Caki2 (cell line): ENCODE measurements at regions not wholly inside any gene's neighbourhood (a gene's known extent, or its start where the extent isn't known, plus 50 kb on each side); places are given as distances from the start of the nearest gene placed in this dataset.

ENCODE experiments used
- DNase-seq: peaks from one replicate; pipeline ENCODE4 v3.0.0-alpha.2; 2015; ENCODE audit warnings: low read depth
- in situ Hi-C: cut with HindIII; loops from 2 replicates; pipeline ENCODE4 v1.10.0; 2016; ENCODE audit warnings: low sequenced_read_pairs, low pct_unique_long_range_greater_than_20kb, mixed read lengths

DNA sequence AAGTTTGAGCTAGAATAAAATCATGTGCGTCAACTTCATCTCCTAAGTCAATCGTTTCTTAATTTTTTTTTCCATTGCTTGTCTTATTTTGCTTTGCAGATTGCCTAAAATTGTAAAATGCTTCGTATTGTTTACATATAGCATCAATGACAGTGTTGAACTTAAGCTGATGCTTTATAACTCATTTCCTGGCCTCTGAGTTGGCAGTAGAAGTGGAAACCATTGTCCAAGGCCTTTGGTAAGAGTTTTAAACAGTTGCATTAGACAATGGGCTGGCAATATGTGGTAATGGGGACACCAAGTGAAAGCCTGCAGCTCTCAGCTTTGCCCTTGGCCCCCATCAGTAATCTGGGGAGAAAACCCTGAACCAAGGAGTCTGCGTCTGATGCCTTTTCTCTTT lies 154.8 kb upstream of the GAS1 start:
- in situ Hi-C loops: no loop called here
- DNase-seq: no peak

DNA sequence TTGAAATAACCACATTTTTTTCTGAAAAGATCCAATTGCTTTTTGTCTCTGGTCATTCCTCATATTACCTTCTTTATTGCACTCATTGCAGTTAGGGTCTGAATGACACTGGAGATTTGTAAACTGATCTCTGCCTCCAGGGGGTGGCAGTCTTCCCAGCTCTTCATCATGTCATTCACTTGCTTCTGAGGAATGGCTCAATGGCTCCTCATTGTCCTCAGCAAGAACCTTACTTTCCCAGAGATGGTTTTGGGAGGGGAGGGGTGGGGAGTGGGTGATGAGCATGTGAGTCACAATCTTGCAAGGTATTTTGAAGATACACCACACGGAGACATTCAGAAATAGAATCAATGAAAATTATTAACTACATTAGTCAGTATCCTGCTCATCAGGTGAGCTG lies 159.8 kb upstream of the GAS1 start:
- DNase-seq: peak; percentile 75
- in situ Hi-C loops: no loop called here

DNA sequence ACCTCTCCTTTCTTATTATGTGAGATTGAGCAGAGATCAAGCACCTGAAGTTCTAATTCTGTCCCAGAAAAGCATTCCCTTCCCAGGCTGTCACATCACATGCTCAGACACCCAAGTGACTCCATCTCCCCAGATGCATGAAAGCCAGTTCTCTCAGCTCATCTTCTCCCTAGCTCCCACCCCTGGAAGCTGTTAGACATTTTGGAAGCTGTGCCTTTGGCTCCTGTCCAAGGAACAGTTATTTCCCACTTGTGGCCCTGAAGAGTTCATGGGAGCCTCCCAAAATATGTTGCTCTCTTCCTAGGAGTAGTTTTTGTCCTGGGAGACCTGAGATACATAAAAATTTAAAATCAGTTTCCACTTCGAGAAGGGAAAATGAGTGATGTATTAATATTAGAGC lies 161.4 kb upstream of the GAS1 start:
- in situ Hi-C loops: no loop called here
- no peak for DNase-seq

DNA sequence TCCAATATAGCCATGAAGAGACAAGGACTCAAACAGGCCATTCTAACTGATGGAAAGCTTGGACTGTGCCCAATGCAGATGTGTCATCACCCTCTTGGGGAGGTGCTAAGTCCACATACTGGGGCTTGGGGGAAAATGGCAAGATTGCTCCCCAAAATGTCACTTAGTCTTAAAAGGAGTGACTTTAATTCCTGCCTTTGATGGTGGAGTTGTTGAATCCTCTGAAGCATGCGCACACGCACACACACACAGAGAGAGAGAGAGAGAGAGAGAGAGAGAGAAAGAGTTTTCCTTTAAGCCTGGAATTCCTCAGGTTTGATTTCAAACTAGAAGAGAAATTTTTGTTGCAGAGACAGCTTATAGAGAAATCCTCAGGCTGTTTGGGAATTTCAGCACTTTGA lies 161.9 kb upstream of the GAS1 start:
- DNase-seq: no peak
- in situ Hi-C loops: no loop called here

DNA sequence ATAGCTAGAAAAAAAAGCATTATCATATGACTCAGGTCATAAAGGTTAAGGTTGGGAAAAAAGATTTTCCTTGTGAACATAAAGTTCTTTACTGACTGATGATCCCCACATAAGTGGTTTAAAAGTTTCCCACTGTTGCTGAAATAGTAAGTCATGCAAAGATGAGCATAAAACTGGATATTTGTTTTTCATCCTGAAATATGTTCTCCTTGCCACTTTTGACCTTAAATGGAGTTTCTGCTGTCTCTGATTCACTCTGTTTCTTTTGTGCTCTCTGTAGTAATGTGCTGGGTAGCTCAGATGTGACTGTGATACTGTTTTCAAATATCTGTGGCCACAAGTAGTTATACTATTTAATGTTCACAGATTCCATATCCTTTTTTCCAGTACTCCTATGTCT lies 162.5 kb upstream of the GAS1 start:
- in situ Hi-C loops: no loop called here
- DNase-seq: no peak

DNA sequence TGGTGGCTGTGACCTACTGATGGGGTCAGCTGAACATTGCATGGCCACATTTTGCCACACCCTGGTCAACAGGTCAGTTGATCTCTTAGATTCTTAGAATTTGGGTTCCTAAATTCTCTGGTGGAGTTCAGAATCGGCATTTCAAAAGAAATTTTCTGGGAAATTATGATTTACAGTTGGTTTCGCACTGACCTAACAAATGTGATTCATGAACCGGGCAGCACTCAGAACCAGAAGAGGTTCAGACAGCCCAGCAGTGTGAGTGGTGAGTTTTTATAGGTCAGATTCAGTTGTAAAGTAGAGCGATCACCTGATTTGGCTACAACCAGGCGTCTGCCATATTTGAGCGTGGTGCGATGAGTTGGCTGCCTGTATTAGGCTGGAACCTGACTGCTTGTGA lies 163.7 kb upstream of the GAS1 start:
- no peak for DNase-seq
- in situ Hi-C loops: no loop called here

DNA sequence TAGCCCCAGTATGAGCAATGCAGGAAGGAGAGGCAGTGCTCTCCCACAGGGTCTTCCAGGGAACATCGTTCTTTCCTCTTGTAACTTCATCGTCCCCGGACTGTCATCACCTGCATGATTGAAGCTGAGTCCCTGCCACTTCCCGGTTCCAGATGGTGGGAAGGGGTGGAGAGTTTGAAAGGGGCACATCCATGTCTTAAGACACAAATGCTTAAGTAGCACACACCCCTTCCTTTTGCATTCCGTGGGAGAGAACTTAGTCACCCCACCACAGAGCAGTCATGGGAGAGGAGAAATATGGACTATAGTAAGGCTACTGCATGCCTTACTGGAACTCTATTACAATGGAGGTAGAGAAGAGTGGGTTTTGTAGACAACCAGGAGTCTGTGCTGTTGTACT lies 165.3 kb upstream of the GAS1 start:
- in situ Hi-C loops: no loop called here

DNA sequence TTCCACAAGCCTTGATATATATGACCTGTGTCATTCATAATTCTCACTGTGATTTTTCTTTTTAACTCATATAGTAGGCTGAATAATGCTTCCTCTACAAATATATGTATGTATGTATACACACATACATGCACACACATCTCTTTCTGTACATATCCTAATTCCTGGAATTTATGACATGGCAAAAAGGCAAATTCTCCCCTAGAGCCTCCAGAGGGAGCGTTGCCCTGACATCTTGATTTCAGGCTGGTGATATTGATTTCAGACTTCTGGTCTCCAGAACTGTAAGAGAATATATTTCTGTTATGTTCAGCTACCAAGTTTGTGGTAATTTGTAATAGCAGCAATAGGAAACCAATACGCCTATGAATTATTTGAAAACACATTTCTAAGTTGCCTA lies 166.6 kb upstream of the GAS1 start:
- in situ Hi-C loops: no loop called here

More for the DNA sequence above, 165.3 kb upstream of the GAS1 start:
- no peak for DNase-seq

DNA sequence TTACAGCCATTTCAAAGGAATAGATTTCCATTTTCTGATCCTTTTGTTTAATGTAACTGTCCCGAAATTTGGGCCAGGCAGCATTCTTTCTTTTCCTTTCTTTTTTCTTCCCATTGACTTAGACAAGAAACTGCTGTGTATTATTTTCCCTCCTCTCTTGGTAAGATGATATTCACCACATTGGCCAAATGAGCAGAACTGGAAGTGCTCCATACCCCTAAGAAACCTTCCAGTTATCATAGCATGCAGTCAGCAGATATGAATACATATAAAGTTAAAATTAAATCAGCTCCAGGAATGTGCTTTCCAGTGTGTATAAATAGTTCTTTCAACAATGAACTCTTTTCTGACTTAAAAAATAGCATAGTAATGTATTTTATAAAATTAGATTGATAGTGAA lies 168.5 kb upstream of the GAS1 start:
- DNase-seq: no peak
- in situ Hi-C loops: no loop called here

More for the DNA sequence above, 166.6 kb upstream of the GAS1 start:
- no peak for DNase-seq

DNA sequence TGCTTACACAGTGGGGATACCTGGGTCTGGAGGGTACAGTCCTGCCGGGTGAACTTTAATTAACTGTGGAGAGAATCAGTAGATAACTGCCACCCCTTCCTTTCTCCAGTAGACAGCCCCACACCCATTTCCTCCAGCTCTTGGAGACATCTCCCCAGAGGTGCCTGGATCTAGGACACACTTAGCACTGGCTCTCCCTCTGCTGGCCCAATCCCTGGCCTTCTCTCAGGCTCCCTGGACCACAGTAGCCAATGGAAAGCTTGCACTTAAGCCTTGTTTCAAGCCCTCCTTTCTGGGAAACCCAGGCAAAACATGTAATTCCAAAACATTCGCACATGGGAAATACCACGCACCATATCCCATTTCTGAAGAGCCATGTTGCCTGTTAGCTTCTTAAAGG lies 169.2 kb upstream of the GAS1 start:
- in situ Hi-C loops: no loop called here
- no peak for DNase-seq

DNA sequence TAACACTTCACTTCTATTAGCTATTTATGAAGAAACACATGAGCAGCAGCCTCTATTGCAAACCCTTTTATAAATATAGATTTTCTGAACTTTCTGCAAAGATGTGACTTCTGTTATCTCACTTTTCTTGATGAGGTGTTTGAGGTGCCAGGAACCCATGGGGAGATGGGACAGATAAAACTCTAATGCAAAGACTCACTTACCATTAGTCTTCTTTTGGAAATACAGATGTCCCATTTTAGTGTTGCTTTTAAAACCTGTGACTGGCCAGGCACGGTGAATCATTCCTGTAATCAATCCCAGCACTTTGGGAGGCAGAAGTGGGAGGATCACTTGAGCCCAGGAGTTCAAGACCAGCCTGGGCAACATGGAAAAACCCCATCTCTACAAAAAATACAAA lies 171.3 kb upstream of the GAS1 start:
- in situ Hi-C loops: no loop called here
- DNase-seq: no peak

DNA sequence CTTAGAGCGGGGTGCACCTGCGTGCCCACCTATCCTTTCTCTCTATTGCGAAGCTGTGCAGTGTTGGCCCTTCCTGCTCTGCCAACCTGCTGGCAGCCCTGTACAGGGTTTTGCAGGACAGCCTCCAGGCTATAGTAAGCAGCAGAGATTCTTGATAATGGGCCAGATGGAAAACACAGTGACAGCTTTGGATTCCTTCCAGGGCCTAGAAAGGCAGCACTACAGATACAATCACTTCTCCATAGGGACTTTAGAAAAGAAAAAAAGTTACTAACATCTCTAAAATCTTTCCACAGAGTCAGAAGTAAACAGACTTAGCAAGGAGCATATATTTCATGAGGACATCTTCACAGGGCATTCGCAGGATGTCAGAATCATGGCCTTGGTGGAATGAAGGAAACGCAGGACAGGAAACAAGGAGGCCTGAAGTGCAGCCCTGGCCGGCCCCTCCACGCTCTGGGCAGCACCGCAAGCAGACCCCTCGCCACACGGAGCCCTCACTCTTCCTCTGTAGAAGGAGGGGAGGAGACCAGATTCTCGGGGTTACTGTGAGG lies 172.1 kb upstream of the GAS1 start:
- in situ Hi-C loops: no loop called here
- DNase-seq: no peak

DNA sequence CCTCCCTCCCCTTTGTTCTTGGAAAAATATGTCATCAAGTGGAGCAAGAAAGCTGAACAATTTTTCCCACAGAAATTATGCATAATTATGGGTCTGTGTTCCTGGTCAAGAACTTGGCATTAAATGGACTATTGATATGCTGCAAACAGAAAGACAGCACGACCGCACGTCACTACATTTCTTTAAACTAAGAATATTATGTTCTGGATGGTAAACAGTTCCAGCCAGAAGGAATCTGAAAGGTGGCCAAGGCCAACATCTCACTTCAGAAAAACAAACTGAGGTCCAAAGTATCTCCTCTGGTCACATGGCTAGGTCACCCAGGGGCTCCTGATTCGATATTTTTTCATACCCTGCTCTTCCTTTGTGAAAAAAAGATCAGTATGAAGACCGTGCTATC lies 173.3 kb upstream of the GAS1 start:
- in situ Hi-C loops: no loop called here
- DNase-seq: no peak

DNA sequence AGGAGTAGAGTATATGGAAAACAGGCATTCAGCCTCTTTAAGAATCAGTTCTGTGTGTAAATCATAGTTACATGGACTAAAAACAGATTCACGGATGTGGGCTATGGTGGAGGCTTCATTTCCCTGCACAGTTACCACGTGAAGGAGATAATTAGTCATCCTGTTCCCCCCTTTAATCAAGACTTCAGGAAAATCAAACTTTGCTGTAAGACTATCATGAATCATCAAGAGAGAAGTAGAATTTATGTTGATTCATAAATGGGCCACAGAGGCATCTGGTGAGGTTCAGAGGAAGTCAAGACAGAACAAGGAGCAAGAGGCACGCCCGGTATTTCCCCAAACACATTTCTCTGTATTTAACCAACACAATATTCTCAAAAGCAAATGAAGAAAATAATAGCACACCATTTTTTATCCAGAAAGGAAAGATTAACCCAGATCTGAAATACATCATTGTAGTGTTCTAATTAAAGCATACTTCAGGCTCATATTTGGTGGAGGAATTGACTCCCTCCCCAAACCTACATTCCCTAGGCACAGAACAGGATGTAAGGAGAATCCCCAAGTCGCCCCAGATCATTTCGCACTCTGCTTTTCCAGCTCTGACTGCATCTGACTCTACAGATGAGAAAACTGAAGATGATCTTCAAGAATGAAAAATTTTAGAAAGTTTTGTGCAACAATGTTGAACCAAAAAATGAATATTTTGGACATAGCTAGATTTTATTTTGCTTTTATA lies 175.8 kb upstream of the GAS1 start:
- in situ Hi-C loops: no loop called here
- no peak for DNase-seq

DNA sequence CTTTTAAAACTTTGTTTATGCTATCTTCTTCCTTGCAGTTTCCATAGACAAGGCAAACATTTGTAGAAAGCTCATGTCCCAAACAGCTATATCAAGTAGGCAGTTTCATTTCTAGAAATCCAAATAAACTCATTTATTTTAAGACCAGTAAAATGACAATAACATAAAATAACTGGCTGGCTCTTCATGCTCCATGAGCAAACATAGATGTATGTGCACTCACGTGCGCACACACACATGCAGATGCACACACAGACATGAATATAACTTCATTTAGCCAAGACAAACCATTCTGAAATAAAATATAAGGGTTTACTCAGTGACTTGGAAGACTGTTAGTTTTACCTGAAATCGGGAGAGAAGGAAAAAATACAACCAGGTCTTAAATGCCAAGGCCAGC lies 176.5 kb upstream of the GAS1 start:
- in situ Hi-C loops: no loop called here
- DNase-seq: no peak

DNA sequence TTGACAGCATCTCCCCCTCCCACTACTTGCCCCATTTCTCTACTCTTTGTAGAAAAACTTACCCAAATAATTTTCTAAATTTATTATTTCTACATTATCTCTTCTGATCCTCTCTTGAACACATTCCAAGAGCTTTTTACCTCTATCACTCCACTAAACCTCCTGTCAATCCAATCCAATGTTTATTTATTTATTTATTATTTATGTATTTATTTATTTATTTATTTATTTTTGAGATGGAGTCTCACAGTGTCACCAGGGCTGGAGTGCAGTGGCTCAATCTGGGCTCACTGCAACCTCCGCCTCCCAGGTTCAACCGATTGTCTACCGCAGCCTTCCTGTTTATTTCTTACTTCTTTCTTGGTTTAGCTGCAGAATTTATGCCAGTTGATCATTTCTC lies 178.5 kb upstream of the GAS1 start:
- DNase-seq: no peak
- in situ Hi-C loops: no loop called here

DNA sequence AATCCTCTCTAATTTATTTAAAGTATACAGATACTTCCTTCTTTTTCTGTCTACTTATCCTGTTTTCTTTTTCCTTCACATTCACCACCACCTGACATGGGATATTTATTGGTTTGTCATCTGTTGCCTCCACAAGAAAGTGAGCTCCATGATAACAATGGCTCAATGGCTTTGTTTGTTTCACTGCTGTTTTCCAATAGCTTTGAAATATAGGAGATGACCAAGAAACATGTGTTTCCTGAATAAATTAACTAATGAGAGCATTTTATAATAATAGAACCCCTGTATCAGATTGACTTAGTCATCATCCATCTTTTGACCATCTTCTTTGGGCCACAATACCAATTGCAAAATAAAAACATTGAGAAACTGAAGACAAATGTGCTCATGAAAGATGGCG lies 180.2 kb upstream of the GAS1 start:
- in situ Hi-C loops: no loop called here
- no peak for DNase-seq

DNA sequence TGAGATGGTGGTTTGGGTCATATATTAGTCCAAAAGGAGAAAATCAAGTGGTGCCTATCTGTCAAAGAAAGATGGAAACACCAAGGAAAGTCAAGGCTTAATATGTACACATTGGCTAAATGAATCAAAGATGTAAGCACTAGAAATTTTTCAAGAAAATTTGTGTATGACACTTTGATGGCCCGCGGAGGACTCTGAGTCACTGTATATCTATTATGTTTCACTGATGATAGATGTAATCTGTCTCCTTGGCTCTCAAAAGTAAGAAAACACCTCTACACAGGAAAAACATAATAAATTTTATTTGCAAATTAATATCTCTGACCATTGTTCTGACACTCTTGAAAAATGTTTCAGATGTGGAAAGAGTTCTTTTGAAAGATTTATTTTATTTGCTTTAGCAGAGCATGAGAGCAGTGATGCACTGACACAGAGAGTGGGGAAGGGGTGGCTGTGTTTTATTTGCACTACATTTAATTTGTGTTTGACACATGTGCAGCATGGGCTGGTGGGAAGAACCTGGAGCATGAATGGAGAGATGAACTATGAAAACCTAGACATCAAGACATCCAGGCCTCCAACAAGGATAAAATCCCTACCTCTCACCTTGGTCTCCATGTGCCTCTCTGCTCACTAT lies 180.8 kb upstream of the GAS1 start:
- DNase-seq: no peak
- in situ Hi-C loops: no loop called here

DNA sequence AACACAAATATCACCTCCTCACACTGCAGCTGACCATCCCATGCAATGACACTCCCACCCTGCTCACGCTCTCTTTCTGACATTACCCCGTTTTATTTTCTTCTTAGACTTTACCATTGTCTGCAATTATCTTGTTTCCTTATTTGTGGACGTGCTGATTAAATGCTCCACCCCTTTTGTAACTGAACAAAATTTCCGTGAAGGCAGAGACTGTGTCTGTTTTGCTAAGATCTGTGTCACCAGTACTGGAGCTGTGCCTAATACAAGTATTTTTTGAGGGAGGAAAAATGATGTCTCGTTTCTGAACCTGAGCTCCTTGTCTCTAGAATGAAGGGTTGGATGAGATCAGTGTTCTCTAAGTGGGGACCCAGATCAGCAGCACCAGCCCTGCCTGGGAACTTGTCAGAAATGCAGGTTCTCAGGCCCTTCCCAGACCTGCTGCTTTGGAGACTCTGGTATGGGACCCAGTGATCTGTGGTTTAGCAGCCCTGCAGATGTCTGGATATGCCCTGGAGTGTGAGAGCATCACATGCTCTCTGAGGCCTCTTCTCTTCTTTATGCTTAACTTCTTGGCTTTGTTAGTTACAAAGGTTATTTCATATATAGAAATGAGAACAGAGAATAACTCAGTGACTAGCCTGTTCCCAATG lies 181.7 kb upstream of the GAS1 start:
- no peak for DNase-seq
- in situ Hi-C loops: no loop called here
